Left lung (tissue), 4 donors: ENCODE measurements at regions not wholly inside any gene's neighbourhood (a gene's known extent, or its start where the extent isn't known, plus 50 kb on each side); places are given as distances from the start of the nearest gene placed in this dataset.
"Not testable (repeated sequence)": the region's sequence is repeated elsewhere in the genome, so short reads cannot be mapped to it uniquely, and the experiment has no call there.

Source experiments
- ATAC-seq: fragments of 200-7000 bp; cut with Tn5 transposase; one replicate; pipeline ENCODE4 v1.9.1; 2020; ENCODE audit warnings: moderate library complexity
- DNase-seq, 4 donors: peaks; one replicate each; pipeline ENCODE4 v3.0.0-alpha.2; 2013 to 2020
- H3K27ac ChIP-seq, 2 donors: fragments of 200-600 bp; sonication (generic) in 1 of 2; one replicate each; pipeline versions ENCODE4 v1.5.0 to v1.8.0; 2020 to 2021
- H3K27me3 ChIP-seq, 2 donors: fragments of 200-600 bp; sonication (generic) in 1 of 2; one replicate each; pipeline versions ENCODE4 v1.5.0 to v1.8.0; 2020 to 2021
- H3K36me3 ChIP-seq, 2 donors: fragments of 200-600 bp; sonication (generic) in 1 of 2; one replicate each; pipeline versions ENCODE4 v1.5.0 to v1.8.0; 2020 to 2021
- H3K4me1 ChIP-seq, 2 donors: fragments of 200-600 bp; one replicate each; pipeline ENCODE4 v1.8.0; 2021
- H3K4me3 ChIP-seq, 2 donors: fragments of 200-600 bp; sonication (generic) in 1 of 2; one replicate each; pipeline versions ENCODE4 v1.5.0 to v1.8.0; 2020 to 2021; ENCODE audit warnings: mild to moderate bottlenecking in 1 of 2
- H3K9me3 ChIP-seq, 2 donors: fragments of 200-600 bp; sonication (generic) in 1 of 2; one replicate each; pipeline versions ENCODE4 v1.5.0 to v1.8.0; 2020 to 2021
- CTCF ChIP-seq, 2 donors: fragments of 200-600 bp; sonication (generic) in 1 of 2; IDR thresholded peaks; one replicate each; pipeline versions ENCODE4 v1.5.0 to v1.8.0; 2021; ENCODE audit warnings: antibody characterized with exemption in 2 of 2
- intact Hi-C, 2 donors: fragments of 100-400 bp; cut with DNase I; formaldehyde crosslinking; loops; one replicate each; pipeline versions ENCODE4 v1.11.2 to v1.14.2; 2022
- donor health status: DM: no; HTN: yes; CAD: no.
- donor health status: DM: no; HTN: no; CAD: no.

- Histone ChIP-seq H3K4me3 (no peak overlapping the region), H3K36me3 (no peaks in the 10 kb centered on the region), H3K4me1 (no peaks in the 10 kb centered on the region), H3K27ac (no peak overlapping the region), H3K27me3 (no peaks in the 10 kb centered on the region), H3K9me3 (no peaks in the 10 kb centered on the region)
- no peak for ATAC-seq
- TF ChIP-seq CTCF (IDR thresholded peaks at IDR 0.05), result no peak
- no peak for DNase-seq
- intact Hi-C loops, result no loop called here
Measured at GRCh38 chr6:115203381-115203780, 857.3 kb downstream of the FRK start.

- Histone ChIP-seq H3K4me1 (no peaks in the 10 kb centered on the region), H3K4me3 (no peak overlapping the region), H3K27me3 (no peaks in the 10 kb centered on the region), H3K27ac (no peak overlapping the region), H3K36me3 (no peaks in the 10 kb centered on the region), H3K9me3 (peaks cover 0 to 2% of the 10 kb centered on the region in 2 donors)
- DNase-seq, result no peak
- no peak for TF ChIP-seq CTCF (IDR thresholded peaks at IDR 0.05)
- intact Hi-C loops, result no loop called here
- ATAC-seq, result no peak
Measured at GRCh38 chr6:115194981-115195638, 852.3 kb upstream of the HS3ST5 start.

- Histone ChIP-seq H3K4me1 (no peaks in the 10 kb centered on the region), H3K4me3 (no peak overlapping the region), H3K27ac (no peak overlapping the region), H3K9me3 (no peaks in the 10 kb centered on the region), H3K27me3 (no peaks in the 10 kb centered on the region), H3K36me3 (no peaks in the 10 kb centered on the region)
- ATAC-seq (no peak), DNase-seq (no peak)
- intact Hi-C loops, result no loop called here
- no peak for TF ChIP-seq CTCF (IDR thresholded peaks at IDR 0.05)
Measured at GRCh38 chr6:115191989-115192388, 849.2 kb upstream of the HS3ST5 start.

- H3K4me3 ChIP-seq, result no peak overlapping the region
- no peaks in the 10 kb centered on the region for H3K36me3 ChIP-seq
- ATAC-seq (no peak), DNase-seq (no peak)
- TF ChIP-seq CTCF (IDR thresholded peaks at IDR 0.05), result no peak
- no peaks in the 10 kb centered on the region for H3K27me3 ChIP-seq
- H3K4me1 ChIP-seq, result no peaks in the 10 kb centered on the region
- H3K9me3 ChIP-seq, result no peaks in the 10 kb centered on the region
- intact Hi-C loops, result no loop called here
- H3K27ac ChIP-seq, result no peak overlapping the region
Measured at GRCh38 chr6:115190534-115190933, 847.7 kb upstream of the HS3ST5 start.

- intact Hi-C loops, H3K4me1 ChIP-seq, H3K27ac ChIP-seq, H3K27me3 ChIP-seq, H3K36me3 ChIP-seq, H3K4me3 ChIP-seq, H3K9me3 ChIP-seq, ATAC-seq: not testable (repeated sequence)
- DNase-seq, result peak in 1 of 4 donors; percentile 36
Measured at GRCh38 chr6:115175456-115175855, 832.6 kb upstream of the HS3ST5 start.

- H3K36me3 ChIP-seq, H3K27me3 ChIP-seq, intact Hi-C loops, ATAC-seq, H3K4me3 ChIP-seq, H3K27ac ChIP-seq, DNase-seq, H3K4me1 ChIP-seq: not testable (repeated sequence)
- peaks cover 0 to 18% of the 10 kb centered on the region in 2 donors for H3K9me3 ChIP-seq
Measured at GRCh38 chr6:115165912-115166311, 823.1 kb upstream of the HS3ST5 start.
